ENCODE measurements at regions not wholly inside any gene's neighbourhood (a gene's known extent, or its start where the extent isn't known, plus 50 kb on each side); places are given as distances from the start of the nearest gene placed in this dataset.
"Not testable (repeated sequence)": the region's sequence is repeated elsewhere in the genome, so short reads cannot be mapped to it uniquely, and the experiment has no call there.

DNA sequence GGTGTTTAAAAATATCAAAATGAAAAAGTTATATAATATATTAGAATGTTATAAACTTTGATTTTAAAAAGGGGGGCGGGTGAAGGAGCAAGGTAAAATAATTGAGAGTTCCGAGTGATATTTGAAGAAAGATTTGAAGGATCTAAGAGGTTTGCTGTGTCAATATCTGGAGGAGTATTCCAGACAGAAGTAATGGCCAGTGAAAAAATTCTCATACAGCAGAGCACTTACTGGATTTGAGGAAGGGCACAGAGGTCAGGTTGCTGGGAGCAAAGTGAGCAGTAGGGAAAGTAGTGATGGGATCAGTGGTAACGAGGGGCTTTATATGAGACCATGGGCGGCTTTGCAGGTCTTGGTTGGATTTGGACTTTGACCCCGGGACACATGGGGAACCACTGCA lies 531.5 kb downstream of the ADCYAP1 start:
- no peak for DNase-seq

GRCh38 chr18:1438458-1438910 lies 533.8 kb downstream of the ADCYAP1 start:
- DNase-seq = no peak

DNA sequence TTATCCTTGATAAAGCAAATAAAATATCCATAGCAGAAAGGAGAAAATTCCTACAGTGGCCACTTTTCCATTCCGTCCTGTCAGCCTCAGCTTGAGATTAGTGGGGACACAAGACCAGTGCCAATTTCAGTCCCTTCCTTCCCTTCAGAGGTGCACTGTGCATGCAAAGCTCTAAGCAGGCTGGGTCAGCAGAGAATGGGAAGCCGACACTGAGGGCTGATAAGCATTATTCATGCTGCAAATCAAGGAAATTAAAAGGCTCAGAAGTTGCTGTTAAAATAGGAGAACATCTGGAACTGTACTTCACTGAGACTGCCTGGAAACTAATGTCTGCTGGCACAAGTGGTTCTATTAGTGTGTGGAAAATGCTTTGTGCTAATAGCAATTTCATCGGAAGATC lies 534.3 kb downstream of the ADCYAP1 start:
- no peak for DNase-seq

- not testable (repeated sequence) for DNase-seq
Observed at GRCh38 chr18:1444062-1444461, 539.4 kb downstream of the ADCYAP1 start.

DNA sequence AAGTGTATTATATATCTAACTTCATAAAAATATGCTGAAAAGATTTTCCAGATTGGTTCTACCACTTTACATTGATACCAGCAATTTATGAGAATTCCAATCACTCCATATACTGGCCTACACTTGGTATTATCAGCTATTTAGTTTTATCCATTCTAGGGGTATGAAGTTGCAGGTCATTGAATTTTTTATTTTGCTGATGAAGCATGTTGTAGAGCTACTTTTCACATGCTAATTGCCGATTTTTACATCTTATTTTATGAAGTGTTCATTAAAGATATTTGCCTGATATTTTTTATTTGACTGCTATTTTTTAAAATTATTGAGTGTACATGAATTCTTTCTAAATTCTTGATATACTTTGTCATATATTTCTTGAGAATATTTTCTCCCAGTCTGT lies 542.1 kb downstream of the ADCYAP1 start:
- no peak for DNase-seq

- no peak for DNase-seq
Observed at GRCh38 chr18:1452821-1453220, 548.1 kb downstream of the ADCYAP1 start.

DNA sequence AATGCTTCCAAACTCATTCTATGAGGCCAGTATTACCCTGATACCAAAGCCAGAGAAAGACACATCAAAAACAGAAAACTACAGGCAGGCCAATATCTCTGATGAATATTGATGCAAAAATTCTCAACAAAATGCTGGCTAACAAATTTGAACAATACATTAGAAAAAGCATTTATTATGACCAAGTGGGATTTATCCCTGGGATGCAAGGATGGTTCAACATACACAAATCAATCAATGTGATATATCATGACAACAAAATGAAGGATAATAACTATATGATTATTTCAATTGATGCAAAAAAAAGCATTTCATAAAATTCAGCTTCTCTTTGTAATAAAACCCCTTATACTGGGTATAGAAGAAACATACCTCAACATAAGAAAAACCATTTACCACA lies 550.9 kb downstream of the ADCYAP1 start:
- no peak for DNase-seq

GRCh38 chr18:1458547-1458946 lies 553.9 kb downstream of the ADCYAP1 start:
- no peak for DNase-seq

- DNase-seq = no peak
Observed at GRCh38 chr18:1463981-1464380, 559.3 kb downstream of the ADCYAP1 start.

GRCh38 chr18:1464444-1465217 lies 560.0 kb downstream of the ADCYAP1 start:
- DNase-seq = no peak

GRCh38 chr18:1466035-1466434 lies 561.4 kb downstream of the ADCYAP1 start:
- no peak for DNase-seq

GRCh38 chr18:1467461-1467964 lies 562.8 kb downstream of the ADCYAP1 start:
- no peak for DNase-seq

- no peak for DNase-seq
Observed at GRCh38 chr18:1468550-1468949, 563.9 kb downstream of the ADCYAP1 start.

DNA sequence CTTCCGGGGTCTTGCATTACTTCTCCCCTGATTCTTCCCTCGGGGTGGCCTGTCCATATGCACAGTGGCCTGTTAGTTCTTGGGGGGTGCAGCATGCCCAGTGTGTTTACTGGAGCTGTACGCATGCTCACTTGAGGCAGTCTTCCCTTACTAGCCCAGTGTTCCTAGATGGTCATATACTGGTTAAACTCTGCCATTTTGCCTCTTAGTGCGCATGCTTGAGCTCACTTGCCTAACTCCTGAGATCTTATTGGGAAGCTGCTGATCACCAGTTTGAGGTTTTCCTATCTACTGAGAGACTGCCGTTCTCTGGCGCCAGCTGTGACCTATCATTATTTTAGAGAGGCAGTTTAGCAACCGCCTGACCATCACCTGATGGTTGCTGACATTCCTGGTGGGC lies 571.2 kb downstream of the ADCYAP1 start:
- DNase-seq = no peak

- no peak for DNase-seq
Observed at GRCh38 chr18:1480309-1480708, 575.6 kb downstream of the ADCYAP1 start.

- DNase-seq = no peak
Observed at GRCh38 chr18:1481577-1481976, 576.9 kb downstream of the ADCYAP1 start.

DNA sequence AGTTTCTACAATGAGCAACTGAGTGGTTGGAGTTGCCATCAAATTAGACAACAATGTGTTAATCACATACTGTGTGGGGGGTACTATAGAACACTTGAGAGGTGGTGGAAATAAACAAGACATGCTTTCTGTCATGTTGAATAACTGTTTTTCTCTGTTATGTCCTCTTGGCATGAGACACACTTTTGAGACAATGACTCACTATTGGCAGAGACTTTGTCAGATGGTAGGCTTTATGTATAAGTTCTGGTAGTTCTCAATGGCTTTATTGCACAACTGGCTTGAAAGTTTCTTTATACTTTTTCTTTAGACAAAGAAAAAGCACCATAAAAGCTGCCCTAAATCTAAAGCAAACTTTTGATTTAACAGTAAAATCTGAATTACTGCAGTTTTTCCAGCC lies 578.7 kb downstream of the ADCYAP1 start:
- no peak for DNase-seq

DNA sequence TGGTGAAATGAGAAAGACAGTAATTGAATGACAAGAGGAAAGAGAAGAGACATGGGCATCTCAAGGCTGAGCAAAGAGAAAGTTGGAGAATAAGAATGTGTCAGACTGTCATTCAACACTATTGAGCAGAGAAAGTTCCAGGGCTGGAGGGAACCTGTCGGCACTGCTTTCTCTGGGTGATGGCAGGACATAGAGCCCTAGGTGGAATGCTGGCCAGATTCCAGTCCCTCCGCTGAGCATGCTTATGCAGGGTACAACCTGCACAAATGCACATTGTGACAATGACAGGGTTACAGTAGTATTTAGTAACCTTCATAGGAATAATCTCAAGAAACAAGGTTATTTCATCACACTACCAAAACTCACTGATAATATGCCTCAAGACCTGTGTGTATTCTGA lies 582.8 kb downstream of the ADCYAP1 start:
- DNase-seq = no peak

DNA sequence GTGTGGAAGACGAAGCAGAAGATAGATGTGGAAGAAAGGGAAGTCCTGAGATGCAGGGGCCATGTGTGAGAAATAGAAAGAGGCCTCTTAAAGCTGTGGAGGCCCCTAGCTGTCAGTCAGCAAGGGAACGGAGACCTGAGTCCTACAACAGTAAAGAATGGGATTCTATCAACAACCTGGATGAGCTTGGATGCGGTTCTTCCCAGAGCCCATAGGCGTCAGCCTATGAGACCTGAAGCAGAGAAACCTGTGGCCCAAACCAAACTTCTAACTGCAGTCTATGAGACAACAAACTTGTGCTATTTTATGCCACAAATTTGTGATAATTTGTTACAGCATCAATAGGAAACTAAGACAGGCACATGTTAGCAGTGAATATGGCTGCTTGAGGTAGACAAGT lies 583.7 kb downstream of the ADCYAP1 start:
- no peak for DNase-seq

GRCh38 chr18:1488957-1489356 lies 584.3 kb downstream of the ADCYAP1 start:
- DNase-seq = no peak

DNA sequence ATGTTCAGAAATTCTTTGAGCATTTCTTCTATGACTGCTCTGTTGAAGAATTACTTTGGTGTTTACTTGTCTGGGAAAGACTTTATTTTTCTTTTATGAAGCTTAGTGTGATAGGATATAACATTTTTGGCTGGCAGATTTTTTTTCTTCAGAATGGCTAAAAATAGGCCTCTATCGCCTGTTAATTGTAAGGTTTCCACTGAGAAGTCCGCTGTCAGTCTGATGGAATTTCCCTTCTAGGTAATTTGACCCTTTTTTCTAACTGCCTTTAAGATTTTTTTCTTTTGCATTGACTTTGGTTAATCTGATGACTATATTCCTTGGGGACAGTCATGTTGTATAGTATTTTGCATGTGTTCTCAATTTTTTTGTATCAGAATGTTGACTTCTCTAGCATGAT lies 590.7 kb downstream of the ADCYAP1 start:
- DNase-seq = no peak

DNA sequence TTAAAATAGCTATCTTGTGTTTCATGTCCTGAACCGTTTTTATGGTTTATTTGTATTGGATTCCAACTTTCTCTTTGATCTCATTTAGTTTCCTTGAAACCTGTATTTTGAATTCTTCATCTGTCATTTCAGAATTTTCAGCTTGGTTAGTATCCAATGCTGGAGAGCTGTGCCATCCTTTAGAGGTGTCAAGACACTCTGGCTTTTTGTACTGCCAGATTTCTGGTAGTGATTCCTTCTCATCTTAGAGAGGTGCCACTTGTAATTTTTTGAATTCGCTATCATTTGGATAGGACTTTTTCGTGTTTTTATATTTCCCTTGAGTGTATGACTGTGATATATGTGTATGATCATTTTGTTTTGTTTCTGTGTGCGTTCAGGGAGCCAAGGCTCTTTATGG lies 591.4 kb downstream of the ADCYAP1 start:
- DNase-seq = no peak

DNA sequence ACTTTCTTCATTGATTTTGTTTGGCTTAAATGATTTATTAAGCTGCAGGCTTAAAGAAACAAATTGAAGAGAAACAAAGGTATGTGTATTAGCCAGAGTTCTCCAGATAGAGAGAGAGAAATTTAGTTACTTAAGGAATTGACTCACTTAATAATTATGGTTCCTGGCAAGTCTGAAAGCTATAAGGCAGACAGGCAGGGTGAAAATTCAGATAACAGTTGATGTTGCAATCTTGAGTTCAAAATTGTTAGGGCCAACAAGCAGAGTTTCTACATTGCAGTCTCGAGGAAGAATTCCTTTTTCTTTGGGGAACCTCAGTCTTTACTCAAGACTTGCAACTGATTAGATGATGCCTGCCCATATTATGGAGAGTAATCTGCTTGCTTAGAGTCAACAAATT lies 593.5 kb downstream of the ADCYAP1 start:
- DNase-seq = no peak

DNA sequence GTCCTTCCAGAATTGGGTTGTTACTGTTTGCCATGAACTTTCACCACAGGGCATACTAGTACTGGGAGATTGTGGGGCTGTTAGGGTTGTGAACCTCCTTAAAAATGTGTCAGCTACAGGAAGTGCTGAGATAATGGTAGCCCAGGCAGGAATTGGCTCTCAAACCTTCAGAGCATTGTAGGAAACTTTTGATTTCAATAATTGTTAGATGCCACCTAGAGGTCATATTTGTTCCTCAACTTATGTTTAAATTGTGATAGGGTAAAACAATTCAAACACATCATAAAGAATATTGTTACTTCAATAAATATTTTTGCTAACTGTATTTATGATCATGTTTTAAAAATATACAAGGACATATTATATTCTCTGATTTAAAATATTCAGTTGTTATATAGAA lies 594.6 kb downstream of the ADCYAP1 start:
- DNase-seq = no peak

GRCh38 chr18:1503847-1504246 lies 599.2 kb downstream of the ADCYAP1 start:
- DNase-seq = no peak

Data from fibroblast of skin of right biceps (primary cell).